ENCODE measurements at regions not wholly inside any gene's neighbourhood (a gene's known extent, or its start where the extent isn't known, plus 50 kb on each side); places are given as distances from the start of the nearest gene placed in this dataset.

GRCh38 chr10:43965918-43966570 is 317.4 kb upstream of the ZNF32 start:
- no peak for DNase-seq

DNA sequence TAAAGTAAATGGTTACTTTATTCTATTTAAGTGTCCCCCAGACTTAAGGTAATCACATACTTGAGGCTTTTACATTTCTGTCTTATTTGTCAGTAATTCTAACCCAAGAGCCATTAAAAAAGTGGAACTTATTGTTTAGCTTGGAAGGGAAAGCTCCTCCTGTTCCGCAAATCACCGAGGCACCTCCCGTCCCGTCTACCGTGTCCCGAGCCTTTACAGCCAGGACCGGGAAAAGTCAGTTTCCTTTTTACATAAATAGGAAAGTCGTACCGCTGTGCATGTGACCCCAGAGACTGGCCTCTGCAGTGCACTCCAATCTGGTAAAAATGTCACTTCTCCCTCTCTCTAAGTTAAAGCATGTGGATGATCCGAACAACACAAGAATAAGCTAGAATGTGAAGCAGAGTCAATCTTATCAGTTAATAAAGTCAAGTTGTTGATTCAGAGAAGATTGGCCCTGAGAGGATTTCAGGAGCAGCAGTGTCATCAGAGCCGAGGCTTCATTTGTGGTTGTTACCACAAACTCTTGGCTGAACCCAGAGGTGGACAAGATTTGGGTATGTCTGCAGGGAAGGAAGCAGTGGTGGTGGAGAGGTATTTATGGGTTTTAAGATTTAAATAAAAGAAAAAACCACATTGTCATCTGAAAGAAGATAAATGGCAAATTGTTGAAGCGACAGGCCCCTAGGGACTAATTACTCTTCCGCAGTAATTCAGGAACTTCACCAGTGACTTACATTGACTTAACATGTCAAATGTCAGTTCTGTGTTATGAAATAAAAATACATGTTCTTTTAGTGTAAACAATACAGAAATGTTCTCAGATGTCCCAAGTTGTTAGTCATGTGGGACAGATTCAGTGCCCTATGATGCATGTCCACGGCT is 316.6 kb upstream of the ZNF32 start:
- no peak for DNase-seq

DNA sequence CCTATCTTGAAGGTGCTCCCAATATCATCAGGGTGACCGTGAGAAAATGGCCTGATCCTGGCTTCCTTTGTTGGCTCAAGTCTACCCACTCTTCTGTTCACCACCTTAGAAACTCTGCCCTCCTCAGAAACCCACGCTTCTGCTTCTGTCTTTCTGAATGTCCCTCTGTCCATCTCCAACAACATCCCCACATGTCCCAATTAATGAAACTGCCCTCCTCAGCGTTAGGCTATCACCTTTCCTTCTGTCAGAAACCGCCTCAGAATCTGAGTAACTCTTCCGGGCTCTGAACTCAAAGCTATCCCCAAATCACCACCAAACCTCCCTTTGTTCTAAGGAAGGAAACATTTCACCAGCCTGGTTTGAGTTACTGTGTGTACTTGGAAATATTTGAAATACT is 315.8 kb upstream of the ZNF32 start:
- no peak for DNase-seq

DNA sequence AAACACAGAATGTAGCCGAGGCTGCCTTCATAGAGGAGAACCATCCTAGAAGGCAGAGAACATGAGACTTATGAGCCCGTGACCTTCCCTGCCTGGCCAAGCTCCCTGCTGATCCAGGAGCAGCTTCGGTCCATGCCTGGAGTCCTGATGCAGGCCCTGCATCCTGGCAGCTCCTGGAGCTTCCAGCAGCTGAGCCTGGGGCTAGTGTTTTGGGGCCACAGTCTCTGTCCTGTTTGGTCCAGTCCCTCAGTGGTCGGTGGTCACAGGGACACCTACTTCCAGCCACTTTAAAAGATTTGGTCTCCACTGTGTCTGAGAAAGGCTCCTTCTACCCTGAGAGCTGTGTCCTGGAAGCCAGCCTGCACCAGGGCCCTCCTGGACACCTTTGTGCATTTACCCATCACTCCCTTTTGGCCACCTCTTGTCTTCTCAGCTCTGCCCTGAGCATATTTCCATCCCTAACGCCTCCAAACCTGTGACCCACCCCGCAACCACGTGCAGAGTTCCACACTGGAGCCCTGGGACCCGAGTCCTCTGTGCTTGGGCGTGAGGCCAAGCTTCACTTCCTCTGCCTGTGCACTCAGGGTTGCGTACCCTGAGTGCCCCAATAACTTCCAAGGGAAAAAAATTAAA is 315.2 kb upstream of the ZNF32 start:
- no peak for DNase-seq

DNA sequence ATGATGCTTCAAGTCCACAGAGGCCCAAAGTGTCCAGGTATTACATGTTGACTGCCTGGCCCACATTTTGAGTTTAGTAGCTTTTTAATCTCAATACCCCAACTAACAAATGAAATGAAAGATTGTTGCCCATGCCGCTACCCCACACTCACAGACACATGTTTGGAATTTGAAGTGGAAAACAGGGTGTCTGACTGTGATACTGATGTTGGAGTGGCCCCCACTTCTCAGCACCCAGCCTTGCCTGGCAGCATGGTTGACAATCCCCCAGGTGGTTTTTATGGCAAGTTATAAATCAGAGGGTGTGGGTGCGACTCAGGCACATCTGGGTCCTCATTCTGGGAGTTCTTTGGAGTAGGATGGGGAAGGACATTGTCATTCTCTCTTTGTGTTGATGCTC is 314.7 kb upstream of the ZNF32 start:
- no peak for DNase-seq

GRCh38 chr10:43962346-43963191 is 313.9 kb upstream of the ZNF32 start:
- DNase-seq, result no peak

- DNase-seq, result no peak
These were observed 313.1 kb upstream of the ZNF32 start for GRCh38 chr10:43961523-43962345.

DNA sequence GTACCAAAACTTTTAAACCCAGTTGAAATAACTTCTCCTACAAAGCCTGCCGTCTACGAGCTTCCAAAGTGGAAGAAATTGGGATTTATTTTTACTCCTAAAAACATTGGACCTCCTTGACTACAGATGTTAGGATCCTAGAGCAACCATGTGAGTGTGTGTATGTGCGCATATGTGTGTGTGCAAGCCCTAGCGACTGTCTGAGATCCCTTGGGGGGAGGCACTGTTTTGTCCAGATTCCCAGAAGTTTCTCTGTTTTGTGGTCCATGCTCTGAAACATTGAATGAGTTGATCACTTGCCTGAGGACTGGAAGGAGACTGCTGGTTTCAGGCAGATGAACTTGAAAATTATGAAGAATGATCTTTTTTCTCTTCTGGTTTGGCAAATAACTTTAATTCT is 312.3 kb upstream of the ZNF32 start:
- DNase-seq, result no peak

DNA sequence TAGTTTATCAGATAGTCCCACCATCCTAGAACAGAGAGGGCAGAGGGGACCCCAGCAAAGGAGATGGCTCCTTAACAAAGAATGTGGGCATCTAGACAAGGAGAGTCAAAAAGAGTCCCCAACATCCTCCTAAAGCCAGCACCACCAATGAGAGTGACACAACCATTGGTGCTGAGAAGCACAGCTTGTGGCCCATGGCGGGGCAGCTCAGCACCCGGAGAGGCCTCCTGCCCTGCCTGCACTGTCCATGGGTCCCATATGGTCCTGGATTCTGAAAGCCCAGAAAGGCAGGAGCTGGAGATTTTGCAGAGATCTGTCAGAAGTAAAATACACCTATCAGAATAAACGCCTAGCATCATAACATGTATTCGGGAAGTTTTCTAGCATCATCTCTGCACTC is 311.8 kb upstream of the ZNF32 start:
- no peak for DNase-seq

- DNase-seq, result no peak
These were observed 311.4 kb upstream of the ZNF32 start for GRCh38 chr10:43960135-43960415.

- no peak for DNase-seq
These were observed 310.9 kb upstream of the ZNF32 start for GRCh38 chr10:43959364-43960134.

DNA sequence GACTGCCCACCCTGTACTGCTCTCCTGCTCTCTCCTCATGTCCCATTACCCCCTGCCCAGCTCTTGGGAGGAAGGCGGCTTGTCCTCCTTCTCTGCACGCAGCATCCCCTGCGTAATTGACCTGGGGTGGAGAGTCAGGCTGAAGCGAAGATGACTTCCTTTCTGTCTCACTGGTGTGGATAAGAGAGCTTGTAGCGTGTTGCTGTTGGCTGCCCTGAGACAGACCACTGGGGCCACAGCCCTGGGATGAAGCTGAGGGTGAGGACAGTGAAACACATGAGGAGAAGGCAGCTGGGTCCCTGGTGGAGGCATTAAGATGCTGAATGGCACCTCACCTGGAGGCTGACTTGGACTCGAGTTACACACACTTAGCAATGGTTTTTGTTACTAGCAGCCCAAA is 310.3 kb upstream of the ZNF32 start:
- no peak for DNase-seq

- DNase-seq, result no peak
These were observed 309.4 kb upstream of the ZNF32 start for GRCh38 chr10:43958071-43958432.

GRCh38 chr10:43957267-43958070 is 308.8 kb upstream of the ZNF32 start:
- DNase-seq, result no peak

DNA sequence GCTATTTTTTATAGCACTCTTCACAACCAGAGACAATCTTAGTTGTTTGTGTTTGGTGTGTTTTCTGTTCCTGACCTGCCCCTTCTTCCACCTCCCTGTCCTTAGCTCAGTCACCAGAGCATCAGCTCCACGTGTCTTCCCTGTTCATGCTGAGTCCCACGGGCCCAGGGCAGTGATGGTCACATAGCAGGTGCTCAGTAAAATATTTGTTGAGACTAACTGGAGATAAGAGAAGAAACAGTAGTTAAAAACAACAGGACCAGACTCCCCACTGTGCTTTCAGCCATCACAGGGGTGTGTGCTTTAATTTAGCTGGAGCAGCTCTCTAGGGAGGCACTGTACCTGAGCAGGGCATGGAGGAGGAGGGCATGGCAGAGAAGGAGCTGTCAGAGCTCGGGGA is 307.3 kb upstream of the ZNF32 start:
- DNase-seq, result no peak

DNA sequence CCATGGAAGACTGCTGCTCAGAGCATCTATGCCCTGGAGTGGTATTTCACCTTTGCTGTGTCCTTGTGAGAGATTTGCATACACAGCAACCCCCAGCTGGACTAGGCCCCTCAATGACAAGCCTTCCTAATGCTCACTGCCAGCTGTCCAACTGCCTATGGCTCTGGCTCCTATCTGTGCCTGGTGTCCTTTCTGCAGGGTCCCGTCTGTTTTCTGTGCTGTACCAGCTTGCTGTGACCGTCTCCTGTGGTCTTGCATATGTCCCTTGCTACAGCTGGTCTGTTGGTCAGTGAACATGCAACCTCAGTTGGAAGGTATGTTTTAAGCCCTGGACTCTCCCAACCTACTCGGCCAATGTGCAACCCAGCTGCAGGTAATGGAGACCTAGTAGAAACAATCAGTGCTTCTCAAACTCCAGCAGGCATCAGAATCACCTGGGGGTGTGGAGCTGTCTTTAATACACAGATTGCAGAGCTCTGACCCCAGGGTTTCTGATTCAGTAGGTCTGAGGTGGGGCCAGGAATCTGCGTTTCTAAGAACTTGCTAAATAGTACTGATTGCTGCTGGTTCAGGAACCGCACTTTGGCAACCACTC is 306.4 kb upstream of the ZNF32 start:
- no peak for DNase-seq

- no peak for DNase-seq
These were observed 305.0 kb upstream of the ZNF32 start for GRCh38 chr10:43953672-43954071.

DNA sequence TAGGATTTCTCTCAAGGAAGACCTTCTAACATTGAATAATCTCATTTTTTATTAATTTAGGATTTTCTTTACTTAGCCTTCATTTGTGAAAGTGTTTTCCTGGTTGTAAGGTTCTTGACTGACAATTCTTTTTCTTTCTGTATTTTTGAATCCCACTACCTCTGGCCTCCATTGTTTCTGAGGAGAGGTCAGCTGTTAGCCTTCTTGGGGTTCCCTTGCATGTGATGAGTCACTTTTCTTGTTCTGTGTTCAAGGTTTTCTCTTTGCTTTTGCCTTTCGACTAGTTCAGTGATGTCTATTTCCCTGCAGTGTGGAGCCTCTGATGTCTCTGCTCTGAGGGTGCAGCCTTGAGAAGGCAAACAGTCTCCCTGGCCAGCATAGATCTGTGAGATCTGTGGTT is 304.1 kb upstream of the ZNF32 start:
- DNase-seq, result no peak

- DNase-seq, result no peak
These were observed 300.7 kb upstream of the ZNF32 start for GRCh38 chr10:43949351-43949750.

GRCh38 chr10:43946445-43946844 is 297.8 kb upstream of the ZNF32 start:
- DNase-seq, result no peak

All from stimulated activated CD4-positive, alpha-beta T cell treated with anti-CD3 and anti-CD28 coated beads, Interleukin-12 subunit alpha, Interleukin-12 subunit beta, amount 100 ng/mL, for 4 hours (primary cell).